ENCODE measurements at regions not wholly inside any gene's neighbourhood (a gene's known extent, or its start where the extent isn't known, plus 50 kb on each side); places are given as distances from the start of the nearest gene placed in this dataset.

- POLR2A ChIA-PET = no interaction called here
- H3K9me3 Mint-ChIP-seq (ENCODE audit: unreplicated experiment) = no peaks in the 10 kb centered on the region
- no peaks in the 10 kb centered on the region for H3K4me1 Mint-ChIP-seq (ENCODE audit: insufficient read depth, unreplicated experiment)
- H3K27ac Mint-ChIP-seq (ENCODE audit: low read depth, unreplicated experiment) = no peak overlapping the region
- H3K27me3 Mint-ChIP-seq (ENCODE audit: insufficient read depth, unreplicated experiment) = no peaks in the 10 kb centered on the region
- no TSS peak for BruUV-seq (replicated peaks)
- H3K36me3 Mint-ChIP-seq (ENCODE audit: insufficient read depth, unreplicated experiment) = no peaks in the 10 kb centered on the region
- intact Hi-C loops (cut with micrococcal nuclease) = no loop called here
- TF ChIP-seq, protein P1, sequence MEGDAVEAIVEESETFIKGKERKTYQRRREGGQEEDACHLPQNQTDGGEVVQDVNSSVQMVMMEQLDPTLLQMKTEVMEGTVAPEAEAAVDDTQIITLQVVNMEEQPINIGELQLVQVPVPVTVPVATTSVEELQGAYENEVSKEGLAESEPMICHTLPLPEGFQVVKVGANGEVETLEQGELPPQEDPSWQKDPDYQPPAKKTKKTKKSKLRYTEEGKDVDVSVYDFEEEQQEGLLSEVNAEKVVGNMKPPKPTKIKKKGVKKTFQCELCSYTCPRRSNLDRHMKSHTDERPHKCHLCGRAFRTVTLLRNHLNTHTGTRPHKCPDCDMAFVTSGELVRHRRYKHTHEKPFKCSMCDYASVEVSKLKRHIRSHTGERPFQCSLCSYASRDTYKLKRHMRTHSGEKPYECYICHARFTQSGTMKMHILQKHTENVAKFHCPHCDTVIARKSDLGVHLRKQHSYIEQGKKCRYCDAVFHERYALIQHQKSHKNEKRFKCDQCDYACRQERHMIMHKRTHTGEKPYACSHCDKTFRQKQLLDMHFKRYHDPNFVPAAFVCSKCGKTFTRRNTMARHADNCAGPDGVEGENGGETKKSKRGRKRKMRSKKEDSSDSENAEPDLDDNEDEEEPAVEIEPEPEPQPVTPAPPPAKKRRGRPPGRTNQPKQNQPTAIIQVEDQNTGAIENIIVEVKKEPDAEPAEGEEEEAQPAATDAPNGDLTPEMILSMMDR (IDR thresholded peaks at IDR 0.05; ENCODE audit: unreplicated experiment) = no peak
- H3K4me3 Mint-ChIP-seq (ENCODE audit: unreplicated experiment) = no peak overlapping the region
- DNase-seq (ENCODE audit: unreplicated experiment) = no peak
- CTCF ChIA-PET = no interaction called here
Observed at GRCh38 chr14:101039031-101039754, 135.7 kb upstream of the RTL1 start.

DNA sequence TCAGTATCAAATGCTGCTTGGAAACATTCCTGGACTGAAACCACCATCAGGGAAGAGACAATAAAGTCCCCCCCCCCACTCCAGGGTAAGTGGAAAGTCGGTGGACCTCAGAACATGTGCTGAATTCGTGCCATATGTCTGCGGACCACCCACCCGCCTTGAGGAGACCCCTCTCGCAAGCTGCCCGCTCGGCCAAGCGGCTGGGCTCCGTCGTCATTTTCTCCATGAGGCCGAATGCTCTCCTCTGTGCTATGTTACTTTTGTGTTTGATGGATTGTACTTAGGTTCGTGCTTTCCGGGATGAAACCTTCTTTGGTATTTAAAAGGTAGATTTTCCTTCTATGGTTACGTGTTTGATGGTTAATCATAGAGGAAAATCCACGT lies 136.2 kb upstream of the RTL1 start:
- DNase-seq (ENCODE audit: unreplicated experiment) = no peak
- H3K36me3 Mint-ChIP-seq (ENCODE audit: insufficient read depth, unreplicated experiment) = no peaks in the 10 kb centered on the region
- TF ChIP-seq, protein P1 (IDR thresholded peaks at IDR 0.05; ENCODE audit: unreplicated experiment) = no peak
- no peak overlapping the region for H3K4me3 Mint-ChIP-seq (ENCODE audit: unreplicated experiment)
- H3K9me3 Mint-ChIP-seq (ENCODE audit: unreplicated experiment) = no peaks in the 10 kb centered on the region
- no peaks in the 10 kb centered on the region for H3K4me1 Mint-ChIP-seq (ENCODE audit: insufficient read depth, unreplicated experiment)
- intact Hi-C loops (cut with micrococcal nuclease) = no loop called here
- BruUV-seq (replicated peaks) = no TSS peak
- ChIA-PET CTCF (no interaction called here), POLR2A (no interaction called here)
- no peaks in the 10 kb centered on the region for H3K27me3 Mint-ChIP-seq (ENCODE audit: insufficient read depth, unreplicated experiment)
- no peak overlapping the region for H3K27ac Mint-ChIP-seq (ENCODE audit: low read depth, unreplicated experiment)

- Mint-ChIP-seq H3K36me3 (ENCODE audit: insufficient read depth, unreplicated experiment) (no peaks in the 10 kb centered on the region), H3K27ac (ENCODE audit: low read depth, unreplicated experiment) (no peak overlapping the region), H3K27me3 (ENCODE audit: insufficient read depth, unreplicated experiment) (no peaks in the 10 kb centered on the region), H3K9me3 (ENCODE audit: unreplicated experiment) (no peaks in the 10 kb centered on the region), H3K4me1 (ENCODE audit: insufficient read depth, unreplicated experiment) (no peaks in the 10 kb centered on the region), H3K4me3 (ENCODE audit: unreplicated experiment) (no peak overlapping the region)
- ChIA-PET POLR2A (no interaction called here), CTCF (no interaction called here)
- TF ChIP-seq, protein P1 (IDR thresholded peaks at IDR 0.05; ENCODE audit: unreplicated experiment) = no peak
- intact Hi-C loops (cut with micrococcal nuclease) = no loop called here
- BruUV-seq (replicated peaks) = no TSS peak
- DNase-seq (ENCODE audit: unreplicated experiment) = no peak
Observed at GRCh38 chr14:101040538-101041442, 137.3 kb upstream of the RTL1 start.

- H3K36me3 Mint-ChIP-seq (ENCODE audit: insufficient read depth, unreplicated experiment) = no peaks in the 10 kb centered on the region
- CTCF ChIA-PET = no interaction called here
Observed at GRCh38 chr14:101043891-101044290, 140.4 kb upstream of the RTL1 start.

More at GRCh38 chr14:101043891-101044290, 140.4 kb upstream of the RTL1 start:
- DNase-seq (ENCODE audit: unreplicated experiment) = no peak
- Mint-ChIP-seq H3K4me1 (ENCODE audit: insufficient read depth, unreplicated experiment) (no peaks in the 10 kb centered on the region), H3K27ac (ENCODE audit: low read depth, unreplicated experiment) (no peak overlapping the region), H3K27me3 (ENCODE audit: insufficient read depth, unreplicated experiment) (no peaks in the 10 kb centered on the region), H3K9me3 (ENCODE audit: unreplicated experiment) (no peaks in the 10 kb centered on the region), H3K4me3 (ENCODE audit: unreplicated experiment) (no peak overlapping the region)
- BruUV-seq (replicated peaks) = no TSS peak
- POLR2A ChIA-PET = no interaction called here
- TF ChIP-seq, protein P1 (IDR thresholded peaks at IDR 0.05; ENCODE audit: unreplicated experiment) = no peak
- intact Hi-C loops (cut with micrococcal nuclease) = no loop called here
